Testis (tissue), 2 donors: ENCODE measurements at regions not wholly inside any gene's neighbourhood (a gene's known extent, or its start where the extent isn't known, plus 50 kb on each side); places are given as distances from the start of the nearest gene placed in this dataset.

Experiments
- DNase-seq: peaks from one replicate; pipeline ENCODE4 v3.0.0-alpha.2; 2019
- H3K27ac ChIP-seq, 2 donors: fragments of 200-600 bp; sonication (generic); one replicate each; pipeline ENCODE4 v1.5.1; 2019
- H3K27me3 ChIP-seq: fragments of 200-600 bp; sonication (generic); one replicate; pipeline ENCODE4 v1.5.1; 2019
- H3K36me3 ChIP-seq: fragments of 200-600 bp; sonication (generic); one replicate; pipeline ENCODE4 v1.5.1; 2017; ENCODE audit warnings: low read depth; ENCODE audit errors: missing control alignments
- H3K4me1 ChIP-seq: fragments of 200-600 bp; sonication (generic); one replicate; pipeline ENCODE4 v1.5.1; 2019
- H3K4me3 ChIP-seq, 2 donors: fragments of 200-600 bp; sonication (generic); one replicate each; pipeline ENCODE4 v1.5.1; 2017 to 2019
- H3K9me3 ChIP-seq: fragments of 200-600 bp; sonication (generic); one replicate; pipeline ENCODE4 v1.5.1; 2017
- POLR2A ChIP-seq: fragments of 450-650 bp; IDR thresholded peaks from one replicate; pipeline ENCODE4 v1.6.1; 2017; ENCODE audit warnings: antibody characterized with exemption, mild to moderate bottlenecking, moderate library complexity
- WGBS, 2 donors: methylation state at CpG; one replicate each; pipeline ENCODE4 v1.1.5; 2018; 5-methylcytosine and 5-hydroxymethylcytosine counted together
- intact Hi-C: fragments of 100-400 bp; cut with DNase I; formaldehyde crosslinking; loops from one replicate; pipeline ENCODE4 v1.15.1; 2023; ENCODE audit warnings: low total_unique reads
- TF ChIP-seq, protein P1 (sequence below), 3 experiments: fragments of 450-650 bp in 2 of 3; fragments of 200-600 bp in 1 of 3; sonication (generic) in 1 of 3; IDR thresholded peaks; one replicate each; pipeline ENCODE4 v1.5.1; 2016 to 2019; ENCODE audit warnings: antibody characterized with exemption in 3 of 3, mild to moderate bottlenecking in 2 of 3, moderate library complexity in 1 of 3

GRCh38 chr2:59733970-59734369 lies 819.5 kb downstream of the BCL11A start:
- no peak overlapping the region for H3K4me3 ChIP-seq
- DNase-seq, result no peak
- 29 to 53% methylated on average over 3 of the region's 3 CpGs for WGBS, 2 donors

GRCh38 chr2:59733567-59733930 lies 819.9 kb downstream of the BCL11A start:
- WGBS, 2 donors, result 53 to 55% methylated on average over 2 of the region's 2 CpGs
- no peak for DNase-seq
- TF ChIP-seq POLR2A, result no peak
- TF ChIP-seq, protein P1, sequence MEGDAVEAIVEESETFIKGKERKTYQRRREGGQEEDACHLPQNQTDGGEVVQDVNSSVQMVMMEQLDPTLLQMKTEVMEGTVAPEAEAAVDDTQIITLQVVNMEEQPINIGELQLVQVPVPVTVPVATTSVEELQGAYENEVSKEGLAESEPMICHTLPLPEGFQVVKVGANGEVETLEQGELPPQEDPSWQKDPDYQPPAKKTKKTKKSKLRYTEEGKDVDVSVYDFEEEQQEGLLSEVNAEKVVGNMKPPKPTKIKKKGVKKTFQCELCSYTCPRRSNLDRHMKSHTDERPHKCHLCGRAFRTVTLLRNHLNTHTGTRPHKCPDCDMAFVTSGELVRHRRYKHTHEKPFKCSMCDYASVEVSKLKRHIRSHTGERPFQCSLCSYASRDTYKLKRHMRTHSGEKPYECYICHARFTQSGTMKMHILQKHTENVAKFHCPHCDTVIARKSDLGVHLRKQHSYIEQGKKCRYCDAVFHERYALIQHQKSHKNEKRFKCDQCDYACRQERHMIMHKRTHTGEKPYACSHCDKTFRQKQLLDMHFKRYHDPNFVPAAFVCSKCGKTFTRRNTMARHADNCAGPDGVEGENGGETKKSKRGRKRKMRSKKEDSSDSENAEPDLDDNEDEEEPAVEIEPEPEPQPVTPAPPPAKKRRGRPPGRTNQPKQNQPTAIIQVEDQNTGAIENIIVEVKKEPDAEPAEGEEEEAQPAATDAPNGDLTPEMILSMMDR (IDR thresholded peaks at IDR 0.05), result no peak

More at GRCh38 chr2:59733970-59734369, 819.5 kb downstream of the BCL11A start:
- no peaks in the 10 kb centered on the region for H3K4me1 ChIP-seq
- no peaks in the 10 kb centered on the region for H3K36me3 ChIP-seq
- no peak overlapping the region for H3K27ac ChIP-seq
- no peaks in the 10 kb centered on the region for H3K27me3 ChIP-seq
- no peaks in the 10 kb centered on the region for H3K9me3 ChIP-seq
- TF ChIP-seq POLR2A, result no peak
- TF ChIP-seq, protein P1 (IDR thresholded peaks at IDR 0.05), result no peak
- intact Hi-C loops, result no loop called here

DNA sequence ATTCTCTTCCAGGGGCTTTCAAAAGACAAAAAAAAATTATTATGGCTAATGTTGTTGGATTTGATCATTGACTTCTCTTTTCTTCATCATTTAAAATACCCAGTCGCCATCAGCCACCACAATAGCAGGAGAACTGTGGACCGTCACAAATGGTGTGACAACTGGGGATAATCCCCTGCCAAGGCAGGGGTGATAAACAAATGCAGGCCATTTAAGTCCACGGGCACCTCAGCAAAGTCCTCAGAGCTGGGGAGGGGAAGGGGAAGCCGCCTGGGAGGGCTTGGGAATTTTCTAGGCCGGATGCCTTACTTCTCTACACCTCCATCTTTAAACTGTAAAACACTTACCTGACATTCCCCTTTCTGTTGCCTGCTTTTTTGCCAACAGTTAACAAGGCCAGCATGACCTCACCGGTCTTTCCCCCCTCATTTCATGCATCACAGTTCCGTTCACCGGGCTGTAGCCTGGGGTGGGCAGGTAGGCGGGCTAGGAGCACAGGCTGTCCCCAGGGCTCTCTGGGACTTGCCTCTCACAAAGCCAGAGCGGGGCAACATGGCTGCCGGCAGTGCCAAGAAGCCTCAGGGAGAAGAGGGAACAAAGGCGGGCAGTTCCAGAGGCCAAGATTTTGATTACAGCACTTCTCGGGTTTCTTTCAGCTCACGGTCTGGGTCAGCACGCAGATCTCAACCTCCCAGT lies 820.4 kb downstream of the BCL11A start:
- H3K4me3 ChIP-seq, result peak overlapping the region; percentile 19 to 27
- TF ChIP-seq, protein P1 (IDR thresholded peaks at IDR 0.05), result no peak
- TF ChIP-seq POLR2A, result no peak
- H3K27me3 ChIP-seq, result no peaks in the 10 kb centered on the region
- no peaks in the 10 kb centered on the region for H3K9me3 ChIP-seq
- no peaks in the 10 kb centered on the region for H3K4me1 ChIP-seq
- H3K36me3 ChIP-seq, result no peaks in the 10 kb centered on the region
- intact Hi-C loops, result no loop called here
- DNase-seq, result peak; percentile 21
- no peak overlapping the region for H3K27ac ChIP-seq
- 64% methylated on average over 15 of the region's 15 CpGs for WGBS, 2 donors

More at GRCh38 chr2:59733567-59733930, 819.9 kb downstream of the BCL11A start:
- Histone ChIP-seq H3K27me3 (no peaks in the 10 kb centered on the region), H3K9me3 (no peaks in the 10 kb centered on the region), H3K4me3 (peak overlapping the region in 1 of 2 donors; percentile 27), H3K4me1 (no peaks in the 10 kb centered on the region), H3K27ac (no peak overlapping the region), H3K36me3 (no peaks in the 10 kb centered on the region)
- intact Hi-C loops, result no loop called here

- intact Hi-C loops, result no loop called here
- Histone ChIP-seq H3K9me3 (no peaks in the 10 kb centered on the region), H3K4me1 (no peaks in the 10 kb centered on the region), H3K36me3 (no peaks in the 10 kb centered on the region), H3K27me3 (no peaks in the 10 kb centered on the region), H3K27ac (no peak overlapping the region), H3K4me3 (no peak overlapping the region)
- WGBS, 2 donors, result 88 to 90% methylated on average over 2 of the region's 2 CpGs
- TF ChIP-seq, protein P1 (IDR thresholded peaks at IDR 0.05), result no peak
- TF ChIP-seq POLR2A, result no peak
- DNase-seq, result no peak
These were observed 826.3 kb downstream of the BCL11A start for GRCh38 chr2:59727121-59727590.
